ENCODE measurements at regions not wholly inside any gene's neighbourhood (a gene's known extent, or its start where the extent isn't known, plus 50 kb on each side); places are given as distances from the start of the nearest gene placed in this dataset.
A peak's percentile ranks its signal among the peaks of the same experiment; 100 is the strongest.

DNA sequence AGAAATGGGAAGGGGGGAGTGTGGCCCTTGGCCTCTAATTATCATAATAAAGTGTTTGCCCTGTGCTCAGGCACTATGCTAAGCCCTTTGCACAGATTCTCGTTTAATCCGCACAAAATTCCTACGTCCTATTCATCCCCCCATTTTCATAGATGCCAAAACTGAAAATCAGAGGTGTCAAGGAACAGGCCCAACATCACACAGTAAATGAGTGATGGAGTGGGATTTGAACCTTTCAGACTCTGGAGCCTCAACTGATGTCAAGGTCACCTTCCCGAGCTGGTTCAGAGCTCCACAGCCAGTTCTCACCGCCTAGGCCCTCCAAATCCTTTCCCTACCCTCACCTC, 80.7 kb downstream of the IRF2BPL start:
- Histone ChIP-seq H3K9ac (peak overlapping the region; percentile 68), H3K4me2 (ENCODE audit: unreplicated experiment) (peak overlapping the region; percentile 39), H3K9me3 (ENCODE audit: low read depth) (no peaks in the 10 kb centered on the region), H3K9me2 (ENCODE audit: insufficient read depth) (no peaks in the 10 kb centered on the region), H3K79me2 (ENCODE audit: insufficient read depth) (no peaks in the 10 kb centered on the region), H4K20me1 (ENCODE audit: insufficient read depth) (no peaks in the 10 kb centered on the region), H3K4me1 (ENCODE audit: insufficient read depth) (peaks cover 37% of the 10 kb centered on the region), H3K27ac (peak overlapping the region; percentile 78), H3F3A (ENCODE audit: insufficient read depth) (peaks cover 34% of the 10 kb centered on the region), H3K4me3 (no peak overlapping the region), H3K36me3 (ENCODE audit: low read depth) (no peaks in the 10 kb centered on the region), H2AFZ (no peak overlapping the region), H3K27me3 (replicated peaks; ENCODE audit: insufficient read depth) (no peaks in the 10 kb centered on the region)
- no peak for TF ChIP-seq EZH2 (IDR thresholded peaks at IDR 0.05; ENCODE audit: insufficient read depth, poor library complexity, severe bottlenecking)
- TF ChIP-seq EZH2phosphoT487 (IDR thresholded peaks at IDR 0.05; ENCODE audit: insufficient read depth, low read depth): no peak
- 56 to 68% methylated on average over 5 of the region's 5 CpGs for WGBS, 2 experiments (ENCODE audit: low coverage in 1 of 2, low lambda C conversion rate in 2 of 2, missing lambda C conversion rate in 2 of 2)
- in situ Hi-C loops (cut with MboI): no loop called here
- no peak for DNase-seq

GRCh38 chr14:76947078-76947837, 81.2 kb downstream of the IRF2BPL start:
- no peaks in the 10 kb centered on the region for H3K36me3 ChIP-seq (ENCODE audit: low read depth)
- in situ Hi-C loops (cut with MboI): no loop called here
- H3K9ac ChIP-seq: peak overlapping the region; percentile 68

DNA sequence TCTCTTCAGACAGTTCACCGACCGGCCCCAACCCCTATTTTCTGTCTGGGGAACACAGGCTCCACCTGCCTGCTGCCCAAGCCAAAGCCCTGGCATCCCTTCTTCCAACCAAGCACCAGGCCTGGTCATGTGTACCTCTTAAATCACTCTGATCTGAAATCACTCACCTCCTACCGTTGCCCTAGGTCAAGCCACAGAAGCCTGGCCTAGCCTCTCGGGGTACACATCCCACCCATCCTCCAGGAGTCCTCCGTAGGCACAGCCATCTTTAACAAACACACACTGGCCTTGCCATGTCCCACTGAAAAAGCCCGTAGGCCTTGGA, 81.8 kb downstream of the IRF2BPL start:
- in situ Hi-C loops (cut with MboI): no loop called here
- no peak for DNase-seq
- Histone ChIP-seq H3K27me3 (replicated peaks; ENCODE audit: insufficient read depth) (no peaks in the 10 kb centered on the region), H3K4me3 (no peak overlapping the region), H3K4me1 (ENCODE audit: insufficient read depth) (peaks cover 44% of the 10 kb centered on the region), H4K20me1 (ENCODE audit: insufficient read depth) (no peaks in the 10 kb centered on the region), H3K9me3 (ENCODE audit: low read depth) (no peaks in the 10 kb centered on the region), H3K27ac (peak overlapping the region; percentile 78), H3F3A (ENCODE audit: insufficient read depth) (peaks cover 30% of the 10 kb centered on the region), H3K4me2 (ENCODE audit: unreplicated experiment) (peak overlapping the region; percentile 42), H3K9ac (peak overlapping the region; percentile 68), H3K9me2 (ENCODE audit: insufficient read depth) (no peaks in the 10 kb centered on the region), H3K36me3 (ENCODE audit: low read depth) (no peaks in the 10 kb centered on the region), H2AFZ (peak overlapping the region; percentile 48), H3K79me2 (ENCODE audit: insufficient read depth) (no peaks in the 10 kb centered on the region)
- 64 to 70% methylated on average over 6 of the region's 6 CpGs for WGBS, 2 experiments (ENCODE audit: low coverage in 1 of 2, low lambda C conversion rate in 2 of 2, missing lambda C conversion rate in 2 of 2)
- TF ChIP-seq EZH2phosphoT487 (IDR thresholded peaks at IDR 0.05; ENCODE audit: insufficient read depth, low read depth): no peak
- TF ChIP-seq EZH2 (IDR thresholded peaks at IDR 0.05; ENCODE audit: insufficient read depth, poor library complexity, severe bottlenecking): no peak

More at GRCh38 chr14:76947078-76947837, 81.2 kb downstream of the IRF2BPL start:
- H3K79me2 ChIP-seq (ENCODE audit: insufficient read depth): no peaks in the 10 kb centered on the region
- H3K9me2 ChIP-seq (ENCODE audit: insufficient read depth): no peaks in the 10 kb centered on the region
- H3K4me3 ChIP-seq: peak overlapping the region; percentile 7; the same call in 1 of the 2 replicates
- no peaks in the 10 kb centered on the region for H3K27me3 ChIP-seq (replicated peaks; ENCODE audit: insufficient read depth)
- TF ChIP-seq EZH2phosphoT487 (IDR thresholded peaks at IDR 0.05; ENCODE audit: insufficient read depth, low read depth) (no peak), EZH2 (IDR thresholded peaks at IDR 0.05; ENCODE audit: insufficient read depth, poor library complexity, severe bottlenecking) (no peak)
- H3K27ac ChIP-seq: peak overlapping the region; percentile 78
- peak overlapping the region; percentile 42 for H3K4me2 ChIP-seq (ENCODE audit: unreplicated experiment)
- WGBS, 2 experiments (ENCODE audit: low coverage in 1 of 2, low lambda C conversion rate in 2 of 2, missing lambda C conversion rate in 2 of 2): 3 to 4% methylated on average over 22 to 27 of the region's 28 CpGs
- peak; percentile 96 for DNase-seq
- peaks cover 34% of the 10 kb centered on the region for H3F3A ChIP-seq (ENCODE audit: insufficient read depth)
- H2AFZ ChIP-seq: peak overlapping the region; percentile 48
- H3K9me3 ChIP-seq (ENCODE audit: low read depth): no peaks in the 10 kb centered on the region
- H4K20me1 ChIP-seq (ENCODE audit: insufficient read depth): no peaks in the 10 kb centered on the region
- H3K4me1 ChIP-seq (ENCODE audit: insufficient read depth): peaks cover 40% of the 10 kb centered on the region

DNA sequence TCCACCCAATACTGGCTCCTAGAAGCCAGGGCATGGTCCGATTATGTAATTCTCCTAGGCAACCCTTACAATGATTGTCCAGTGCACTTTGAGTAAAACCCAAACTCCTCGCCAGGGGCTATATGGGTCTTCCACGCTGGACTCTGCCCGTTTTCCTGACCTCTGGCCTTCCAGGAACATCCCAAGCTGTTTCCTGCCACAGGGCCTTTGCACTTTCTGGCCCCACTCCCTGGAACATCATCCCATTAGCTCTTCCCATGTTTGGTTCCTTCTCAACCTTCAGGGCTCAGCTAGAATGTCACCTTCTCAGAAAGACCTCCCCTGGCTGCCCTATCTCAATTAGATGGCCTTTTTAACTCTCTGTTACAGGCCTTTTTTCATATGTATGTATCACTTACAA, 85.4 kb downstream of the IRF2BPL start:
- Histone ChIP-seq H3K27me3 (replicated peaks; ENCODE audit: insufficient read depth) (no peaks in the 10 kb centered on the region), H3K9ac (no peak overlapping the region), H3K9me2 (ENCODE audit: insufficient read depth) (no peaks in the 10 kb centered on the region), H3K4me2 (ENCODE audit: unreplicated experiment) (no peak overlapping the region), H3F3A (ENCODE audit: insufficient read depth) (peaks cover 15% of the 10 kb centered on the region), H4K20me1 (ENCODE audit: insufficient read depth) (no peaks in the 10 kb centered on the region), H2AFZ (no peak overlapping the region), H3K4me1 (ENCODE audit: insufficient read depth) (peaks cover 27% of the 10 kb centered on the region), H3K27ac (no peak overlapping the region), H3K36me3 (ENCODE audit: low read depth) (no peaks in the 10 kb centered on the region), H3K9me3 (ENCODE audit: low read depth) (no peaks in the 10 kb centered on the region), H3K4me3 (no peak overlapping the region), H3K79me2 (ENCODE audit: insufficient read depth) (no peaks in the 10 kb centered on the region)
- no peak for DNase-seq
- in situ Hi-C loops (cut with MboI): no loop called here
- TF ChIP-seq EZH2 (IDR thresholded peaks at IDR 0.05; ENCODE audit: insufficient read depth, poor library complexity, severe bottlenecking) (no peak), EZH2phosphoT487 (IDR thresholded peaks at IDR 0.05; ENCODE audit: insufficient read depth, low read depth) (no peak)
- 94 to 95% methylated on average over 4 of the region's 4 CpGs for WGBS, 2 experiments (ENCODE audit: low coverage in 1 of 2, low lambda C conversion rate in 2 of 2, missing lambda C conversion rate in 2 of 2)

Data from GM23248 (cell line).